ENCODE measurements at regions not wholly inside any gene's neighbourhood (a gene's known extent, or its start where the extent isn't known, plus 50 kb on each side); places are given as distances from the start of the nearest gene placed in this dataset.

- Histone ChIP-seq H3K23ac (ENCODE audit: low read length) (no peak overlapping the region), H2BK5ac (ENCODE audit: low read depth, low read length, poor library complexity) (no peak overlapping the region), H3K36me3 (ENCODE audit: control insufficient read depth in 1 of 2, insufficient read depth in 2 of 2, low read length in 2 of 2) (no peaks in the 10 kb centered on the region), H3K27ac (ENCODE audit: low read depth, low read length) (no peak overlapping the region), H4K91ac (ENCODE audit: low read depth, low read length) (no peak overlapping the region), H3K27me3 (ENCODE audit: insufficient read depth, low read length) (no peaks in the 10 kb centered on the region), H2BK12ac (ENCODE audit: low read length) (no peak overlapping the region), H2BK120ac (ENCODE audit: insufficient read depth, low read length, poor library complexity) (no peak overlapping the region), H3K79me2 (ENCODE audit: control insufficient read depth, insufficient read depth, low read length, poor library complexity) (no peaks in the 10 kb centered on the region), H3K14ac (ENCODE audit: low read length) (no peak overlapping the region), H2AK5ac (ENCODE audit: low read length) (no peak overlapping the region), H3K18ac (ENCODE audit: low read length) (no peak overlapping the region), H3K9me3 (ENCODE audit: insufficient read depth, low read depth, low read length) (no peaks in the 10 kb centered on the region), H3K4me1 (ENCODE audit: control insufficient read depth in 1 of 2, insufficient read depth in 2 of 2, low read length in 2 of 2) (no peaks in the 10 kb centered on the region), H4K8ac (ENCODE audit: low read depth, low read length) (no peak overlapping the region), H2AFZ (ENCODE audit: insufficient read depth, low read length, poor library complexity) (no peak overlapping the region), H3K4me2 (ENCODE audit: low read length) (no peak overlapping the region), H3K4ac (ENCODE audit: low read depth, low read length) (no peak overlapping the region), H3K79me1 (ENCODE audit: low read length) (no peaks in the 10 kb centered on the region), H3K9ac (ENCODE audit: low read length) (no peak overlapping the region), H3K4me3 (ENCODE audit: low read depth, low read length) (no peak overlapping the region), H4K12ac (ENCODE audit: low read depth, low read length) (no peak overlapping the region)
- no CpG with 5 or more reads among the region's 3 CpGs for WGBS (ENCODE audit: extremely low coverage, insufficient coverage, insufficient read length)
- no peak for DNase-seq
Observed at GRCh38 chr15:46607077-46607476, 972.2 kb downstream of the SQOR start.

DNA sequence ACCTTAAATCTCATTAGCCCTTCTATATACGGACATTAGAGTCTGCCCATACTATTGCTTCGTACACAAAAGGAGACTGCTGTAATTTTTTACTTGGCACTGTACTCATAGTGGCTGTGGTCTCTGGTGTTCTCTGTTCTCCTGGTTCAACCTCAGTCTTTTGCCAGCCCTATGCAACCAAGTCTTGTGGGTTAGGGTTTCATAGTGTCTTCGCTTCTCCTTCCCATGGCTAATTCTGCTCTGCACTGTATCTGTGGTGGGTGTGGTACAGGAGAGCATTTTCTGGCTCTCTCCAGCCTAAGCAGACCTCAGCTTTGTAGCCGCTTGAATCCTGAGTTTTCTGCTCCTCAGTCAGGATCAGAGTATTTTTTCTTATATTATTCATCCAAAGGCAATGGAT lies 981.2 kb downstream of the SQOR start:
- no peak overlapping the region for H3K27ac ChIP-seq (ENCODE audit: low read depth, low read length)
- no peak overlapping the region for H4K12ac ChIP-seq (ENCODE audit: low read depth, low read length)
- H3K79me1 ChIP-seq (ENCODE audit: low read length): no peaks in the 10 kb centered on the region
- no peaks in the 10 kb centered on the region for H3K4me1 ChIP-seq (ENCODE audit: control insufficient read depth in 1 of 2, insufficient read depth in 2 of 2, low read length in 2 of 2)
- H4K91ac ChIP-seq (ENCODE audit: low read depth, low read length): no peak overlapping the region
- no peak overlapping the region for H3K4me2 ChIP-seq (ENCODE audit: low read length)
- H2BK12ac ChIP-seq (ENCODE audit: low read length): no peak overlapping the region
- H2AK5ac ChIP-seq (ENCODE audit: low read length): no peak overlapping the region
- no peaks in the 10 kb centered on the region for H3K27me3 ChIP-seq (ENCODE audit: insufficient read depth, low read length)
- peaks cover 1% of the 10 kb centered on the region for H3K9me3 ChIP-seq (ENCODE audit: insufficient read depth, low read depth, low read length)
- no peak overlapping the region for H3K23ac ChIP-seq (ENCODE audit: low read length)
- no peak overlapping the region for H3K14ac ChIP-seq (ENCODE audit: low read length)
- no peaks in the 10 kb centered on the region for H3K36me3 ChIP-seq (ENCODE audit: control insufficient read depth in 1 of 2, insufficient read depth in 2 of 2, low read length in 2 of 2)
- no peak overlapping the region for H2BK120ac ChIP-seq (ENCODE audit: insufficient read depth, low read length, poor library complexity)
- no peak overlapping the region for H3K4ac ChIP-seq (ENCODE audit: low read depth, low read length)
- no peak overlapping the region for H4K8ac ChIP-seq (ENCODE audit: low read depth, low read length)
- H3K79me2 ChIP-seq (ENCODE audit: control insufficient read depth, insufficient read depth, low read length, poor library complexity): no peaks in the 10 kb centered on the region
- H3K4me3 ChIP-seq (ENCODE audit: low read depth, low read length): no peak overlapping the region
- no peak overlapping the region for H3K18ac ChIP-seq (ENCODE audit: low read length)
- H2BK5ac ChIP-seq (ENCODE audit: low read depth, low read length, poor library complexity): no peak overlapping the region
- H2AFZ ChIP-seq (ENCODE audit: insufficient read depth, low read length, poor library complexity): no peak overlapping the region
- DNase-seq: no peak
- no peak overlapping the region for H3K9ac ChIP-seq (ENCODE audit: low read length)
- no CpG with 5 or more reads among the region's 4 CpGs for WGBS (ENCODE audit: extremely low coverage, insufficient coverage, insufficient read length)

DNA sequence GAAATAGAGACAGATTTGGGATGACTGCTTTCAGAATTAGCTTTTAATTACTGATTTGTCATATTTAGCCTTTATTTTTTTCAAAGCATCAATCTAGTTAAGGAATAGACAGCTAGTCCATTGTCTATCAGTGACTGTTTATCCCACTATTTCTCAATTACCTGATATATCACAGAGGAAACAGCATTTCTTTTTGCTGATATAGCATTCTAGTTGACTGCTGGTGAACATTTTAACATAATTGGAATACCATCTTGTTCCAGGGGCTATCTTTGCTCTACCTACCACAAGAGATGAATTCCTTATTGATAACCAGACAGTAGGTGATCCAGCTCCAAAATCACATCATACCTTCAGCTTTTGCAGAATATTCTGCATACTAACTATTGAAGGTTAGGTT lies 982.7 kb downstream of the SQOR start:
- no peak overlapping the region for H2AK5ac ChIP-seq (ENCODE audit: low read length)
- no peak for DNase-seq
- H4K12ac ChIP-seq (ENCODE audit: low read depth, low read length): no peak overlapping the region
- no peak overlapping the region for H3K4me3 ChIP-seq (ENCODE audit: low read depth, low read length)
- H2BK120ac ChIP-seq (ENCODE audit: insufficient read depth, low read length, poor library complexity): no peak overlapping the region
- no peak overlapping the region for H2AFZ ChIP-seq (ENCODE audit: insufficient read depth, low read length, poor library complexity)
- H3K27ac ChIP-seq (ENCODE audit: low read depth, low read length): no peak overlapping the region
- H3K23ac ChIP-seq (ENCODE audit: low read length): no peak overlapping the region
- H2BK12ac ChIP-seq (ENCODE audit: low read length): no peak overlapping the region
- H3K9me3 ChIP-seq (ENCODE audit: insufficient read depth, low read depth, low read length): peaks cover 1% of the 10 kb centered on the region
- no peaks in the 10 kb centered on the region for H3K79me1 ChIP-seq (ENCODE audit: low read length)
- no peak overlapping the region for H3K14ac ChIP-seq (ENCODE audit: low read length)
- H3K36me3 ChIP-seq (ENCODE audit: control insufficient read depth in 1 of 2, insufficient read depth in 2 of 2, low read length in 2 of 2): no peaks in the 10 kb centered on the region
- H2BK5ac ChIP-seq (ENCODE audit: low read depth, low read length, poor library complexity): no peak overlapping the region
- no peak overlapping the region for H4K91ac ChIP-seq (ENCODE audit: low read depth, low read length)
- H4K8ac ChIP-seq (ENCODE audit: low read depth, low read length): no peak overlapping the region
- no peaks in the 10 kb centered on the region for H3K79me2 ChIP-seq (ENCODE audit: control insufficient read depth, insufficient read depth, low read length, poor library complexity)
- no peak overlapping the region for H3K4ac ChIP-seq (ENCODE audit: low read depth, low read length)
- H3K27me3 ChIP-seq (ENCODE audit: insufficient read depth, low read length): no peaks in the 10 kb centered on the region
- H3K9ac ChIP-seq (ENCODE audit: low read length): no peak overlapping the region
- no peak overlapping the region for H3K4me2 ChIP-seq (ENCODE audit: low read length)
- no peak overlapping the region for H3K18ac ChIP-seq (ENCODE audit: low read length)
- H3K4me1 ChIP-seq (ENCODE audit: control insufficient read depth in 1 of 2, insufficient read depth in 2 of 2, low read length in 2 of 2): no peaks in the 10 kb centered on the region

- Histone ChIP-seq H4K12ac (ENCODE audit: low read depth, low read length) (no peak overlapping the region), H3K4me2 (ENCODE audit: low read length) (no peak overlapping the region), H3K27ac (ENCODE audit: low read depth, low read length) (no peak overlapping the region), H3K18ac (ENCODE audit: low read length) (no peak overlapping the region), H2BK12ac (ENCODE audit: low read length) (no peak overlapping the region), H3K27me3 (ENCODE audit: insufficient read depth, low read length) (no peaks in the 10 kb centered on the region), H3K9me3 (ENCODE audit: insufficient read depth, low read depth, low read length) (peaks cover 1% of the 10 kb centered on the region), H3K14ac (ENCODE audit: low read length) (no peak overlapping the region), H2AK5ac (ENCODE audit: low read length) (no peak overlapping the region), H3K4me1 (ENCODE audit: control insufficient read depth in 1 of 2, insufficient read depth in 2 of 2, low read length in 2 of 2) (no peaks in the 10 kb centered on the region), H2AFZ (ENCODE audit: insufficient read depth, low read length, poor library complexity) (no peak overlapping the region), H2BK120ac (ENCODE audit: insufficient read depth, low read length, poor library complexity) (no peak overlapping the region), H4K8ac (ENCODE audit: low read depth, low read length) (no peak overlapping the region), H3K79me1 (ENCODE audit: low read length) (no peaks in the 10 kb centered on the region), H3K4ac (ENCODE audit: low read depth, low read length) (no peak overlapping the region), H3K79me2 (ENCODE audit: control insufficient read depth, insufficient read depth, low read length, poor library complexity) (no peaks in the 10 kb centered on the region), H3K36me3 (ENCODE audit: control insufficient read depth in 1 of 2, insufficient read depth in 2 of 2, low read length in 2 of 2) (no peaks in the 10 kb centered on the region), H4K91ac (ENCODE audit: low read depth, low read length) (no peak overlapping the region), H2BK5ac (ENCODE audit: low read depth, low read length, poor library complexity) (no peak overlapping the region), H3K9ac (ENCODE audit: low read length) (no peak overlapping the region), H3K23ac (ENCODE audit: low read length) (no peak overlapping the region), H3K4me3 (ENCODE audit: low read depth, low read length) (no peak overlapping the region)
- no CpG with 5 or more reads among the region's 2 CpGs for WGBS (ENCODE audit: extremely low coverage, insufficient coverage, insufficient read length)
- no peak for DNase-seq
Observed at GRCh38 chr15:46618984-46619383, 984.2 kb downstream of the SQOR start.
